SK-N-MC (cell line): ENCODE measurements at regions not wholly inside any gene's neighbourhood (a gene's known extent, or its start where the extent isn't known, plus 50 kb on each side); places are given as distances from the start of the nearest gene placed in this dataset.

Experiments used
- DNase-seq: peaks from one replicate; pipeline ENCODE4 v3.0.0-alpha.2; 2011; ENCODE audit warnings: low read depth, low spot score
- H3K27ac ChIP-seq: fragments of 200-600 bp; sonication (generic); 2 replicates; pipeline ENCODE4 v1.5.1; 2016; ENCODE audit warnings: mixed run types
- H3K36me3 ChIP-seq: fragments of 200-600 bp; sonication (generic); 2 replicates; pipeline ENCODE4 v1.6.1; 2017; ENCODE audit warnings: antibody characterized with exemption, low read length, mixed read lengths; ENCODE audit not compliant: insufficient read depth
- H3K4me3 ChIP-seq: fragments of 200-600 bp; sonication (generic); 2 replicates; pipeline ENCODE4 v1.5.1; 2016
- H3K9ac ChIP-seq: fragments of 200-600 bp; sonication (generic); 2 replicates; pipeline ENCODE4 v1.8.0; 2017; ENCODE audit warnings: mixed run types, mixed read lengths; ENCODE audit not compliant: insufficient read length
- H3K9me3 ChIP-seq: fragments of 200-600 bp; sonication (generic); 2 replicates; pipeline ENCODE4 v1.6.1; 2017; ENCODE audit warnings: low read depth, mild to moderate bottlenecking, antibody characterized with exemption, low read length, moderate library complexity, mixed read lengths
- EZH2 ChIP-seq: fragments of 200-600 bp; sonication (generic); IDR thresholded peaks from one replicate; pipeline ENCODE4 v1.6.1; 2017; ENCODE audit warnings: antibody characterized with exemption
- FOXP2 ChIP-seq: optimal IDR thresholded peaks from 2 replicates; pipeline ENCODE3; 2011; ENCODE audit warnings: mild to moderate bottlenecking, moderate library complexity; ENCODE audit not compliant: insufficient read depth; ENCODE audit errors: extremely low read length, control extremely low read depth
- POLR2AphosphoS5 ChIP-seq: IDR thresholded peaks from 2 replicates; pipeline ENCODE4 v1.6.1; 2012; ENCODE audit warnings: mild to moderate bottlenecking, low read depth, low read length, borderline replicate concordance

- Histone ChIP-seq H3K9ac (no peak overlapping the region), H3K36me3 (no peaks in the 10 kb centered on the region), H3K4me3 (no peak overlapping the region), H3K27ac (no peak overlapping the region), H3K9me3 (no peaks in the 10 kb centered on the region)
- DNase-seq = no peak
- TF ChIP-seq POLR2AphosphoS5 (no peak), EZH2 (no peak), FOXP2 (no peak)
Observed at GRCh38 chr1:38341694-38342093, 295.1 kb upstream of the POU3F1 start.

GRCh38 chr1:38340409-38340808 is 293.8 kb upstream of the POU3F1 start:
- H3K36me3 ChIP-seq = no peaks in the 10 kb centered on the region
- no peak overlapping the region for H3K9ac ChIP-seq
- no peak for DNase-seq
- H3K27ac ChIP-seq = no peak overlapping the region
- TF ChIP-seq FOXP2 = no peak
- no peak overlapping the region for H3K4me3 ChIP-seq
- no peaks in the 10 kb centered on the region for H3K9me3 ChIP-seq

GRCh38 chr1:38337711-38338110 is 291.1 kb upstream of the POU3F1 start:
- Histone ChIP-seq H3K9ac (no peak overlapping the region), H3K4me3 (no peak overlapping the region), H3K36me3 (no peaks in the 10 kb centered on the region), H3K9me3 (no peaks in the 10 kb centered on the region), H3K27ac (no peak overlapping the region)
- DNase-seq = no peak
- TF ChIP-seq POLR2AphosphoS5 (no peak), EZH2 (no peak), FOXP2 (no peak)

DNA sequence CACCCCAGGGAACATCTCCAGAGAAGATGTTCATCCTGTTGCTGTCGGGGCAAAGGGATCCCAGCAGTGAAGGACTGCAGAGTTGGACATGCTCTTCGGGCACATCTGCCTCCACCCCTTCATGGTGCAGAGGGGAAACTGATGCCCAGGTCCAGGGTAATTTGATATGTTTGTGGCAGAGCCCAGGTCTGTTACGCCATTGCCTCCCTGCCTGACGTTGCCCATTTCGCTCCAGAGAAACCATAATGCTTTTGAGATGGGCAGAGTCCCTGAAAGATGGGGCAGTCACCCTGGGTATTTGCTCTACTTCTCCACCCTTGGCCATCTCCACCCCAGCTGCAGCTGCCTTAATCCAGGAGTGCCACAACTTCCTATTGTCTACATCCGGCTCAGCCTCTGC is 290.4 kb upstream of the POU3F1 start:
- Histone ChIP-seq H3K36me3 (no peaks in the 10 kb centered on the region), H3K9me3 (no peaks in the 10 kb centered on the region), H3K4me3 (no peak overlapping the region), H3K27ac (no peak overlapping the region), H3K9ac (no peak overlapping the region)
- DNase-seq = no peak
- TF ChIP-seq POLR2AphosphoS5 (no peak), FOXP2 (no peak), EZH2 (no peak)

DNA sequence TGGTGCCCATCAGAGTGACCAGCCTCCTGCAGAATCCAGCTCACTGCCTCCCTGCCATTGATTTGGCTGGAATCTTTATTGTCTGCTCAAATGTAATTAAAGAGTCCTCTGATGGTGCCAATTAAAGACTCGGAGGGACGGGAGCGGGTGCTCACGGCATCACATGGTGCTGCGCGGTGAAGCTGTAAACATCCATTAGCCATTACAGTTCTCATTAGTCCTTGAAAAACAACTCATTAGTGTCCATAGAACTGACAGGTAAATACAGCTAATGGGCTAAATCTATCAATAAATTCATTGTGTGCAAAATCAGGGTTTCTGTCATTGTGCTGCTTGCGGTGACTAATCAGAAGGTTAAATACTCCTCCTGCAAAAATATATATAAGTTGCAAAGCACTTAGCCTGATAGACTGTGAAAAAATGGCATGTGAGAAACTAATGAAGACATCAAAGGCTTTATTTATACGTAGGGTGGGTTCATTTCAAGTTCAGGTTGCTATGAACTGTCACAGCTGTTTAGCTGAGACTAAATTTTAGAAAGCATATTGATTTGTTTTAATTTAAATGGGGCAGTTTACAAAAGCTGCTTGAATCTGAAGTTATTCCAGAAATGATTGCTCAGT is 289.8 kb upstream of the POU3F1 start:
- Histone ChIP-seq H3K36me3 (no peaks in the 10 kb centered on the region), H3K4me3 (no peak overlapping the region)
- no peak for DNase-seq

GRCh38 chr1:38334930-38335592 is 288.5 kb upstream of the POU3F1 start:
- no peak overlapping the region for H3K9ac ChIP-seq
- no peaks in the 10 kb centered on the region for H3K36me3 ChIP-seq
- no peak overlapping the region for H3K4me3 ChIP-seq
- H3K9me3 ChIP-seq = no peaks in the 10 kb centered on the region
- TF ChIP-seq FOXP2 (no peak), POLR2AphosphoS5 (no peak), EZH2 (no peak)
- no peak overlapping the region for H3K27ac ChIP-seq
- DNase-seq = no peak

More for the DNA sequence above, 289.8 kb upstream of the POU3F1 start:
- no peak overlapping the region for H3K27ac ChIP-seq
- no peaks in the 10 kb centered on the region for H3K9me3 ChIP-seq
- no peak for TF ChIP-seq POLR2AphosphoS5
- no peak for TF ChIP-seq FOXP2
- TF ChIP-seq EZH2 = no peak
- no peak overlapping the region for H3K9ac ChIP-seq

GRCh38 chr1:38332649-38333310 is 286.2 kb upstream of the POU3F1 start:
- no peak overlapping the region for H3K27ac ChIP-seq
- TF ChIP-seq FOXP2 = no peak
- TF ChIP-seq EZH2 = no peak
- TF ChIP-seq POLR2AphosphoS5 = no peak
- H3K9me3 ChIP-seq = no peaks in the 10 kb centered on the region
- no peak for DNase-seq
- H3K4me3 ChIP-seq = no peak overlapping the region
- no peaks in the 10 kb centered on the region for H3K36me3 ChIP-seq
- no peak overlapping the region for H3K9ac ChIP-seq

GRCh38 chr1:38331496-38332210 is 285.1 kb upstream of the POU3F1 start:
- DNase-seq = no peak
- Histone ChIP-seq H3K9me3 (no peaks in the 10 kb centered on the region), H3K4me3 (no peak overlapping the region), H3K27ac (no peak overlapping the region), H3K9ac (no peak overlapping the region), H3K36me3 (no peaks in the 10 kb centered on the region)
- TF ChIP-seq EZH2 (no peak), FOXP2 (no peak), POLR2AphosphoS5 (no peak)
